T-helper 2 cell treated with Interferon-gamma antibody and Interleukin-4, amounts not matched to agents 5 μg/mL and 100 μg/mL, for 36 hours (primary cell): ENCODE measurements at regions not wholly inside any gene's neighbourhood (a gene's known extent, or its start where the extent isn't known, plus 50 kb on each side); places are given as distances from the start of the nearest gene placed in this dataset.

ENCODE experiments used
- DNase-seq: peaks from one replicate; pipeline ENCODE4 v3.0.0; 2021; ENCODE audit warnings: low spot score
- H3K27ac Mint-ChIP-seq: one replicate; pipeline ENCODE4 v1.8.0; 2021; ENCODE audit warnings: mild to moderate bottlenecking, mixed read lengths
- H3K27me3 Mint-ChIP-seq: one replicate; pipeline ENCODE4 v1.8.0; 2021; ENCODE audit warnings: low read depth, mixed read lengths
- H3K36me3 Mint-ChIP-seq: one replicate; pipeline ENCODE4 v1.8.0; 2021; ENCODE audit warnings: low read depth, mixed read lengths
- H3K4me1 Mint-ChIP-seq: one replicate; pipeline ENCODE4 v1.8.0; 2021; ENCODE audit warnings: low read depth, mixed read lengths
- H3K4me3 Mint-ChIP-seq: one replicate; pipeline ENCODE4 v1.8.0; 2022; ENCODE audit warnings: mild to moderate bottlenecking, moderate library complexity, mixed read lengths
- H3K9me3 Mint-ChIP-seq: one replicate; pipeline ENCODE4 v1.8.0; 2021; ENCODE audit warnings: mixed read lengths

DNA sequence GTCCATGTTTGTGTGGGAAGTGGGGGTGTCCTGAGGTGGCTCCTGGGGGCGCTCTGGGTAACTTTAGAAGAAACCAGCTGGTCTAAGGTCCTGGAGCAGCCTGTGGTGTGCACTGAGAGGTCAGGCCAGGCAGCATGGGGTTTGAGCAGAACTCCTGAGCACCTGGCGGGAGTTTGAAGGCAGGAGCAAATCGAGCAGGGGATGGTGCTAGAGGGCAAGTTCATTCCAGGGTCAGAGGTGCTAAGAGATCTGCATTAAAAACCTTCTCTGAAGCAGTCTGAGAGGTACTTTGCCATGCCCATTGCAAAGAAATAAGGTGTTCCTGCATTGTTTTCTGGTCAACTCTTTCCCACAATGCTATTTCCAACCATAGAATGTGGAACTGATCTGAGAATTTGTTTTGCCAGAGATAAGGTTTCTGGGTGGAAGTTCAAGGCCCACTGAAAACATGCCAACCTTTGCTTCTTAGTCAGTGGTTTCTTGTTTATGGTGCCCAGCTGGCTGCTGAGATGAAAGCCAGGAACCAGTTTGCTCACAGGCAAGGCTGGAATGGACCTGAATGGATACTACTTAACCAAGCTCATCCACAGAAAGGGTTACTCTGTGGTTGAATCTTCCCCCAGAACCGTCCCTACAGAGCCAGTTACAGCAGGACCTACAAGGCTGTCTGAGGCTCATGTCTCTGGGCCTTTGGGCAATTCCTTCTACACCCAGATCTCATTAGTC is 136.3 kb upstream of the TMEM72 start:
- DNase-seq: no peak
- H3K4me1 Mint-ChIP-seq: no peaks in the 10 kb centered on the region
- H3K9me3 Mint-ChIP-seq: no peaks in the 10 kb centered on the region

DNA sequence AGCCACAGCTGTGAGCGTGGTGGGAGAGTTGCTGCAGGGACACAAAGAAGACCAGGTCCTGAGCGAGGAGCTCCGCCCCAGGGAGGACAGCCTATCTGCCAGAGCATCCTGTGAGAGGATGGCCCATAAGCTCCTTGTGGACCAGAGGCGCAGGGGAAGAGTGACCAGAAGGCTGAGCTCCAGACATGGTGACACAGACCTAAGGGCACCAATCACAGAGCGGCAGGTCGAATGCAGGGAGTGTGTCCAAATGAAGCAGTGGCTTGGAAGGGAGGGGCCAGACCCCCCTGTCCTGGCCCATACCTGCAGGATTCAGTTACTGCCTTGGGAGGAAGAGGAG is 135.8 kb upstream of the TMEM72 start:
- Mint-ChIP-seq H3K27me3 (peaks cover 2% of the 10 kb centered on the region), H3K4me1 (no peaks in the 10 kb centered on the region), H3K36me3 (no peaks in the 10 kb centered on the region), H3K27ac (no peak overlapping the region), H3K4me3 (no peak overlapping the region), H3K9me3 (no peaks in the 10 kb centered on the region)
- no peak for DNase-seq

More for the DNA sequence above, 136.3 kb upstream of the TMEM72 start:
- Mint-ChIP-seq H3K4me3 (no peak overlapping the region), H3K27ac (no peak overlapping the region), H3K27me3 (peaks cover 2% of the 10 kb centered on the region), H3K36me3 (no peaks in the 10 kb centered on the region)

DNA sequence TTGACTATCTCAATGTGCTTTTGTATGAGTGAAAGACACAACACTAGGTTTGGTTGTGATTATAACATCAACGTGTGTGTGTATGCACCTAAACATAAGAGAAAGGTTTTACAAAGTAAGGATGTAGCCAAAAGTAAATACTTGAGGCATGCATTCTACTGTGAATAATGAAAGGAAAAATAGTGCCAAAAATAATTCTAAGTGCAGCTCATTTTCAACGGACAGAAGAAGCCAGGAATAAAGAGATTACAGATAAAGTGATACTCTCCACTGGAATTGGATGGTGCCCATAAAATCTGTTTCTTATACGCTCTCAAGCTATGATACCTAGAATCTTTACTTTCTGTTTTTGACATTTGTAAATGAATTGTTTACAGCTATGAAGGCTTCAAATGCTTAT is 135.0 kb upstream of the TMEM72 start:
- no peaks in the 10 kb centered on the region for H3K4me1 Mint-ChIP-seq
- DNase-seq: no peak
- no peak overlapping the region for H3K4me3 Mint-ChIP-seq
- H3K27me3 Mint-ChIP-seq: peaks cover 2% of the 10 kb centered on the region
- no peaks in the 10 kb centered on the region for H3K36me3 Mint-ChIP-seq
- H3K9me3 Mint-ChIP-seq: no peaks in the 10 kb centered on the region
- H3K27ac Mint-ChIP-seq: no peak overlapping the region

DNA sequence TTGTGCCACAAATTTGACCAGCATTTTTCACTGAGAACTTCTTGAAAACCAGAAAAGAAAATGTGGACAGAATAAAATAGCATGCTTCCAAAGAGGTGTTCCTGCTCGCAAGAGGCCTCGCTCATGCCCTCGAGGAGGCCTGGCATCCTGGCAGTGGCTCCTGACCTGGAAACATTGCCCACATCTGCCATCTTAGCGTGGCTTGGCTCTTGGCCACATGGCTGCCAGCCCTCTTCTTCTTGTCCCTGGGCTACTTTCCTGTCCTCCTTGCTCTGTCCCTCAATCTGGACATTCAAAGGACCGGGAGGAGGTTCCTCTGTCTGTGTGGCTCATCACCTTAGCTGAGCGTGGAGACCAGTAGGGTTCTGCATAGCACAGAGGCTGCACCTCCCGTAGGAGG is 131.6 kb upstream of the TMEM72 start:
- H3K27ac Mint-ChIP-seq: no peak overlapping the region
- no peaks in the 10 kb centered on the region for H3K9me3 Mint-ChIP-seq
- no peaks in the 10 kb centered on the region for H3K36me3 Mint-ChIP-seq

DNA sequence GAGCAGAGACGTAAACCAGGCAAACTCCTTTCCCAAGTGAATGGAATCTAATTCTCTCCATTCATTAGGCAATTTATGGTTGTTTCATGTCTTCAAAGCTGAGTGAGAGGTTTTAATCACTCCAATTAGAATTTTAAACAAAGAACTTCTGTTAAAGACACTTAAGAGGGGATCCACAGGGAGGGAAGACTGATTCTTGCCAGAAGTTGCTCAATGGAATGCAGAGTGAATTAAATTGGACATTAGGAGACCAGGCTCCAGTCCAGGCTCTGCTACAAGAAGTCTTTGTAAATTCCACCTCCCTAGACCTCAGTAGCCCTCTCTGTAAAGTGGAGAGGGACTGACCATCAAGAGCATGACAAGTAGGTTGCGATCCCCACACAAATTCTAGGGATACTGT is 130.7 kb upstream of the TMEM72 start:
- Mint-ChIP-seq H3K36me3 (no peaks in the 10 kb centered on the region), H3K27ac (no peak overlapping the region), H3K4me3 (no peak overlapping the region), H3K4me1 (no peaks in the 10 kb centered on the region), H3K27me3 (peaks cover 2% of the 10 kb centered on the region), H3K9me3 (no peaks in the 10 kb centered on the region)
- DNase-seq: no peak

More for the DNA sequence above, 131.6 kb upstream of the TMEM72 start:
- Mint-ChIP-seq H3K27me3 (peaks cover 2% of the 10 kb centered on the region), H3K4me3 (no peak overlapping the region), H3K4me1 (no peaks in the 10 kb centered on the region)
- DNase-seq: no peak

DNA sequence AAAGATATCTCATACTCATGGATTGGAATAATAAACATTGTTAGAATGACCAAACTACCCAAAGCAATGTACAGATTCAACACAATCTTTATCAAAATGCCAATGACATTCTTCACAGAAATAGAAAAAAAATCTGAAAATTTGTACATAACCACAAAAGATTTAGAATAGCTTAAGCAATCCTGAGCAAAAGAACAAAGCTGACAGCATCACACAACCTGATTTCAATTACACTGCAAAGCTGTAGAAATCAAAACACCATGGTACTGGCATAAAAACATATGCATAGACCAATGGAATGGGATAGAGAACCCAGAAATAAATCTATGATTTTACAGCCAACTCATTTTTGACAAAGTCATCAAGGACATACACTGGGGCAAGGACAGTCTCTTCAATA is 130.0 kb upstream of the TMEM72 start:
- Mint-ChIP-seq H3K9me3 (no peaks in the 10 kb centered on the region), H3K36me3 (no peaks in the 10 kb centered on the region), H3K4me1 (no peaks in the 10 kb centered on the region), H3K27ac (no peak overlapping the region), H3K4me3 (no peak overlapping the region), H3K27me3 (peaks cover 2% of the 10 kb centered on the region)
- no peak for DNase-seq

DNA sequence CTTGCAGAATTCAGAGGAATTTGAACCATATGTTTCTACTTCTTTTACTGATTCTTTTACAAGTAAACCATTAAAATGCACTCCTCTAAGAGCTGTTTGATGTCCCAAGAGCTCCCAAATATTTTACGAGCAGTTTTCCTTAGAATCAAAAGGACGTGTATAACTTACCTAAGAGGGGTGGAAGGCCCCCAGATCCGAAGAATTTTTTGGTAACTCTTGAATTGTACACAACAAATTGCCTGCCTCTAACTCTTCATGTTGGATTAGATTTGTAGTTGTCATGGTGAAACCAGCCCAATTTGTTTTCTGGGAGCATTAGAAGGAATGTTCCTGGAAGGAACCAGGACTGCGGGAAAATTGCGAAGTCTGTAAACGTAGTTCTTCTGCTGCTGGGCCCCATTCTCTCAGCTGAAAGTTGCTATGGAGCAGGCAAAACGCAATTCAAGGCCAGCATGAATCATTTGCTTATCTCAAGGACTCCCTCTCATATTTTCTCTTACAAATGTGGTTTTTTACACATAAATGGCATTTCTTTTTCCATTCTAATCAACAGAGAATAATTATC is 124.8 kb upstream of the TMEM72 start:
- H3K27ac Mint-ChIP-seq: no peak overlapping the region
- no peak overlapping the region for H3K4me3 Mint-ChIP-seq
- no peaks in the 10 kb centered on the region for H3K27me3 Mint-ChIP-seq
- no peak for DNase-seq
- H3K9me3 Mint-ChIP-seq: no peaks in the 10 kb centered on the region
- no peaks in the 10 kb centered on the region for H3K36me3 Mint-ChIP-seq
- no peaks in the 10 kb centered on the region for H3K4me1 Mint-ChIP-seq

DNA sequence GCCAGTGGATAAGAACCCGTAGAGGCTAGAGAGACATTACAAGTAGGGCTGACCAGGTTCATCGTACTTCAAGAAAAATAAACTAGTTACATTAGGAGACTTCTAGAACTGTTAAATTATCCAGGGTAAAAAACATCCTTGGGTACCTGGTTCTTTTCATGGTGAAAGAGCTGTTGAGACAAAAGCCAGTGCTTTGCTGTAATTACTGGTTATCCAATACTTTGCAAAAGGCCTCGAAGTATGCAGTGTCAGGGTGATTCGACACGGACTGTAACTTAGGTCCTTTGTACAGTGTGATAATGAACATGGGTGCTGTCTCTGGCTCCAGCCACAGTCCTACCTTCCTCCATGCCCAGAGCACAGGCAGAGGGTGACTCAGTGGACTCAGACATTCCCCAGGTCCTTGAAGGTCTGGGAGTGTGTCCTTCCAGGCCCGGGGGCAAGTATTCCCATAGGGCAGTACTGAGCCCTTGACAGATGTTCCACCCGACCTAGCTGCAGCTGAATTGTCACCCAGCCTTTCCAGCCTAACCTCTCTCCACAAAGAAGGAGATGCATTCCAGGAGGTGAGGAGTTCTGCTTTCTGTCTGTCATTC is 123.6 kb upstream of the TMEM72 start:
- no peaks in the 10 kb centered on the region for H3K9me3 Mint-ChIP-seq
- H3K4me3 Mint-ChIP-seq: no peak overlapping the region
- no peak overlapping the region for H3K27ac Mint-ChIP-seq
- no peaks in the 10 kb centered on the region for H3K36me3 Mint-ChIP-seq
- no peaks in the 10 kb centered on the region for H3K27me3 Mint-ChIP-seq
- DNase-seq: no peak
- no peaks in the 10 kb centered on the region for H3K4me1 Mint-ChIP-seq

DNA sequence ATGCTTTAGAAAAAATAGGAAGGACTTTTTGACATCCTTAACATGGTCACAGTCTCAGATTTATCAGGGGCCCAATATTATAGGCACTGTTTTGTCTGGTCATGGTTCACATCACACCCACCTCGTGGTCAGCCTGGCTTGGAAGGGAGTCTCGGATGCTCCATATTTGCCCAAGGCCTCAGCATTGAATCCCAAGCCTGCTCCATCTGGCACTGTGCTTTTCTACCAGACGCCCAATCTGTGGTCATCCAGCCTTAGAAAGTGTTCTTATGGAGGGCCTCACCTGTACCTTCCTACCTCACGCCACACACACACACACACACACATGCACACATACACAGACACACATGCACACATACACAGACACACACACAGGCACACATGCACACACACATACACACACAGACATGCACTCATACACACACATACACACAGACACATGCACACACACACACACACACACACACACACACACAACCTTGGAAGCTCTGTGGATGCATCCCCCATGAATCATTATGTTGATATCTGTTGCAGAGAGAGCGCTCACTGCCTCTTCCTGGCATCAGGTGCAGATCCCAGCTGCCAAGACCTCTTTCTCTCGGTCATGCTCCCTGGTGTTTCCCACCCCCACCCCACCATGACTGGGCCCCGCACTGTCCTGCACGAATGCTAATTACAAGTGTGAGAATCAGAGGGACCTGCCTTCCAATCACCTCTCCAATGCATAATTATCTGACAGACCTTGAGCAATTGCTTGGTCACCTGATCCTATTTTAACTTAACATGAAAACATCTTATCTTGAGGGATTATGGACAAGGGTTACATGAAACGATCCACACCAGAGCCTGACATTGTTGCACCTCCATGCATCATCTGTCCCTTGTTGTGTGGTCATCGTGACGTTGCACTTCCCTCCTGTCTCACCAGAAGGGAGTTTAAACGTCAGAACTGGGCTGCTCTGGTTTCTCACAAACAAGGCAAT is 122.7 kb upstream of the TMEM72 start:
- Mint-ChIP-seq H3K27ac (no peak overlapping the region), H3K27me3 (no peaks in the 10 kb centered on the region), H3K4me1 (no peaks in the 10 kb centered on the region), H3K9me3 (no peaks in the 10 kb centered on the region), H3K36me3 (no peaks in the 10 kb centered on the region), H3K4me3 (no peak overlapping the region)
- DNase-seq: no peak

DNA sequence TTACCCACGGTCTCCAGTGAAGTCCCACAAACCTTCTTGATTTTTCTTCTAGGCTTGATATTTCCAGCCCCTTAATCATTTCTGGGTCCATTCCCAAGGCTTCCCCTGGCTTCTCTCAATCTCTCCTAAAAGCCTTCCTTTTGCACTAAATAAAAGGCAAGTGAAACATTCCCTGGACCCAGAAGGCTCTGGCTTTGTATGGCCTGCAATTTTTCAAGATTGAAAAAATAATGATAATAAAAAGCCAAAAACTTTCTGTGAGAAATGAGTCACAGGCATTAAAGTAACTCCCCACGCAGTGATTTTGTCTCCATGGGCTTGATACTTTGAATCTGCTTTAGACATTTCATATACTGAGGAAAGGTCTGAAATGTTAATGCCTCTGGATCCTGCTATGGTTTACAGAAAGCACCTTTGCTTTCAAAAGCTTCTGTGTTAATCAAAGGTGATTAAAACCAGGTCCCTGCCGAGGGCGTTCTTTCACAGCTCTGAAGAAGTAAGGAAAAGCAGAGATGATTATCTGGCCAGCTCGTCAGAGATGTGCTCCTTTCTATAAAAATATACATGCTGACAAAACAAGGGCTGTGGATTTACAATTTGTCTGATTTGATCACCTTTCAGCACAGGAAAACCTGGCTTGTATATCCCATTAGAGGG is 118.9 kb upstream of the TMEM72 start:
- Mint-ChIP-seq H3K4me3 (no peak overlapping the region), H3K27me3 (no peaks in the 10 kb centered on the region), H3K27ac (no peak overlapping the region), H3K36me3 (no peaks in the 10 kb centered on the region), H3K4me1 (no peaks in the 10 kb centered on the region), H3K9me3 (no peaks in the 10 kb centered on the region)
- DNase-seq: no peak

DNA sequence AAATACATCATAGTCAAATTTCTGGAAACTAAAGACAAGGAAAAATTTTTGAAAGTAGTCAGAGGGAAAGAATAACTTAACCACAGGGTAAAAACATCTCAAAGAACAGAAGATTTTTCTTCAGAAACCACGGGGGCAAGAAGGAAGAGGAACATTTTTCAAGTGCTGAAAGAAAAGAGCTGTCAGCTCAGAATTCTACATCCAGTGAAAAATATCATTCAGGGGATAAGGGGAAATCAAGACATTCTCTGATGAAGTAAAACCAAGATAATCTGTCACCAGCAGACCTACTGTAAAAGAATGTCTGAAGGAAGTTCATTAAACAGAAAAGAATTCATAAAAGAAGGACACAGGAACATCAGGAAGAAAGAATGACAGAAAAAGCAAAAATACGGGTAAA is 111.2 kb upstream of the TMEM72 start:
- H3K9me3 Mint-ChIP-seq: no peaks in the 10 kb centered on the region
- no peak overlapping the region for H3K4me3 Mint-ChIP-seq
- no peak for DNase-seq

DNA sequence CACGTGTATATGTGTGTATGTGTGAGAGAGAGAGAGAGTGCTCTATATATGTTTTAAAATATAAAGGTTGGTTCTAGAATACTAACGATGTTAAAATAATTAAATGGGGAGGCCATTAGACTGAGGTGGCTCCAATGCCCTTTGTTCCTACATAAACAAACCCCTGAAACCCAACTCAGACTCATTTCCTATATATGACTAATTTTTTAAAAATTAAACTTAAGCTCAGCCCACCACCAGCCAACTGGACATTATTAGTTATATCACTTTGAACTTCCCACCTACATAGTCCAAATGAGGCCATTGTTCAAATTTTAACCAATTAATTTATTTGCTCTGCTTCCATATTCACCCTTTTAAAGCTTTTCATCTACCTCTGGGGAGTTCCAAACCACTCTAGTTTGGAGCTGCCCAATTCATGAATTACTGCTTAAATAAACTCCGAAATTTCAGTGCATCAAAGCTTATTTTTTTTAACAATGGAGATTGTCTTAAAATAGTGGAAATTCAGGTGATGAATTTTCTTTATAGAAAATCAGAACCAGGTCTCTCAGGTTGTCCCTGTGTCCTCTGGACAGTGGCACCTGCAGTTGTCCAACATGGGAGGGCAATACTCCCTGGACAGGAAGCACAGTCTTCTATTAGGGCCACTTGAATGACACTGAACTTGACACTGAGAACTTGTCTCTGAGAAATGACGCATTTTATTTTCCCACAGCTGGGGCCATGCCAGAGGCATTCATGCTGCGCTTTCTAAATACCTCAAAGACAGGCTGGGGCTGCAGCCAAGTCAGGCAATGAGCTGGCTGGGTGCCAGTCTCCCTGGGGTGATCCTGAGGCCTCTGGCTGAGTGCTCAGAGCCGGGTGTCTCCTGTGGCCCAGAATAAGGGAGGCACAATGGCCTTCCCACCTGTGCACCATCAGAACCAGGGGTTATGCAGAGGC is 109.5 kb upstream of the TMEM72 start:
- DNase-seq: no peak
- Mint-ChIP-seq H3K27ac (no peak overlapping the region), H3K36me3 (no peaks in the 10 kb centered on the region), H3K9me3 (no peaks in the 10 kb centered on the region), H3K4me3 (no peak overlapping the region), H3K27me3 (peaks cover 5% of the 10 kb centered on the region), H3K4me1 (no peaks in the 10 kb centered on the region)

More for the DNA sequence above, 111.2 kb upstream of the TMEM72 start:
- Mint-ChIP-seq H3K27ac (no peak overlapping the region), H3K27me3 (peaks cover 5% of the 10 kb centered on the region), H3K36me3 (no peaks in the 10 kb centered on the region), H3K4me1 (no peaks in the 10 kb centered on the region)

DNA sequence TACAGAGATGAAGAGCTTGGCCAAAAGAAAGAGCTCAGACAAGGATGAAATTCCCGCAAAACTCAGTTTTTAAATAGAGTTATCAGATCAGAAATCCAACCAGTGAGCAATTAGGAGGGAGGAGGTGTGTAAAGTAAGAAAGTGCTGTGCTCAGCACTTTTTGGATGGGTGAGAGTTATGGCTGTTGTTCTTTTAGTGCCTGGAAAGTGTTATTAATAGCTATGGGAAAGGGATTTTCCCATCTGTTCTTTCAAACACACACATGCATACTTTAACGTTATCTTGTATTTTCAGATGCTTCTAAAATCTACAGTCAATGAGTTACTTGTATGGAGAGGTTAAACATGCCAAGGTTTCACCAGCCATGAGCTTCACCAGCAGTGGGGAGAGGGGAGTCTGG is 107.3 kb upstream of the TMEM72 start:
- Mint-ChIP-seq H3K27me3 (peaks cover 3% of the 10 kb centered on the region), H3K9me3 (no peaks in the 10 kb centered on the region), H3K27ac (no peak overlapping the region), H3K4me3 (no peak overlapping the region), H3K4me1 (no peaks in the 10 kb centered on the region), H3K36me3 (no peaks in the 10 kb centered on the region)
- DNase-seq: no peak
